Colonic mucosa (tissue), 4 donors: ENCODE measurements at regions not wholly inside any gene's neighbourhood (a gene's known extent, or its start where the extent isn't known, plus 50 kb on each side); places are given as distances from the start of the nearest gene placed in this dataset.
A peak's percentile ranks its signal among the peaks of the same experiment; 100 is the strongest.
"Not testable (repeated sequence)": the region's sequence is repeated elsewhere in the genome, so short reads cannot be mapped to it uniquely, and the experiment has no call there.

Experiments used
- DNase-seq: peaks from one replicate; pipeline ENCODE4 v3.0.0-alpha.2; 2020
- H3K27ac ChIP-seq: fragments of 200-600 bp; one replicate; pipeline ENCODE4 v1.8.0; 2021
- H3K27me3 ChIP-seq: fragments of 200-600 bp; one replicate; pipeline ENCODE4 v1.8.0; 2021
- H3K36me3 ChIP-seq: fragments of 200-600 bp; one replicate; pipeline ENCODE4 v1.8.0; 2021
- H3K4me1 ChIP-seq: fragments of 200-600 bp; one replicate; pipeline ENCODE4 v1.8.0; 2021; ENCODE audit warnings: mild to moderate bottlenecking
- H3K4me3 ChIP-seq: fragments of 200-600 bp; one replicate; pipeline ENCODE4 v1.8.0; 2021
- H3K9ac ChIP-seq, 2 donors: one replicate each; pipeline ENCODE4 v1.7.0; 2013; ENCODE audit warnings: control low read depth in 2 of 2, low read depth in 2 of 2, low read length in 2 of 2
- H3K9me3 ChIP-seq: fragments of 200-600 bp; one replicate; pipeline ENCODE4 v1.8.0; 2021
- CTCF ChIP-seq: fragments of 200-600 bp; IDR thresholded peaks from one replicate; pipeline ENCODE4 v1.8.0; 2022; ENCODE audit warnings: antibody characterized with exemption, mild to moderate bottlenecking
- intact Hi-C: fragments of 100-400 bp; cut with DNase I; formaldehyde crosslinking; loops from one replicate; pipeline ENCODE4 v1.14.1; 2022
- donor health status: healthy.
- donor health status: DM: no; HTN: no; CAD: no.
- donor health status: DM: no; HTN: no; CAD: no.

GRCh38 chr13:24563087-24563486, 50.5 kb upstream of the PARP4 start:
- Histone ChIP-seq H3K4me3 (no peak overlapping the region), H3K4me1 (no peaks in the 10 kb centered on the region), H3K36me3 (no peaks in the 10 kb centered on the region), H3K9ac (no peak overlapping the region), H3K27me3 (no peaks in the 10 kb centered on the region), H3K9me3 (no peaks in the 10 kb centered on the region), H3K27ac (no peak overlapping the region)
- intact Hi-C loops: no loop called here
- no peak for TF ChIP-seq CTCF
- DNase-seq: no peak

DNA sequence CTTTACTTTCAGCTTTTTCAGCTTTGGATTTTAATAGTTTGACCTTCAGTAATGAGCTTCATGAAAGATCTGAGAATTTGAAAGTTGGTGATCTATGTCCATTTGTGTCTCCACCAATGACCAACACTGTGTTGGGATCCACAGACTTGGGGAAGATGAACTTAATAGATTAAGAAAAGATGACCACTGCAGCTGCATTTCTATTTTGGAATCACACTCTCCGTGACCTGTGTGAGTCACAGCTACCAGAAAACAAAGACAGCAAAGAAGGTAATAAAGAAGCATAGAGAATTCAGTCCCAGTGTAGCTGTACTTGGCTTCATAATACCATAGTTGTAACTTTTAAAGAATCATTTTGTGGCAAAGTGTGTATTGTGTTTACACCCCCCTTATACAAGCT, 51.4 kb upstream of the PARP4 start:
- H3K36me3 ChIP-seq, H3K9me3 ChIP-seq, H3K9ac ChIP-seq, intact Hi-C loops, DNase-seq, H3K4me1 ChIP-seq, H3K4me3 ChIP-seq, H3K27ac ChIP-seq, H3K27me3 ChIP-seq: not testable (repeated sequence)

DNA sequence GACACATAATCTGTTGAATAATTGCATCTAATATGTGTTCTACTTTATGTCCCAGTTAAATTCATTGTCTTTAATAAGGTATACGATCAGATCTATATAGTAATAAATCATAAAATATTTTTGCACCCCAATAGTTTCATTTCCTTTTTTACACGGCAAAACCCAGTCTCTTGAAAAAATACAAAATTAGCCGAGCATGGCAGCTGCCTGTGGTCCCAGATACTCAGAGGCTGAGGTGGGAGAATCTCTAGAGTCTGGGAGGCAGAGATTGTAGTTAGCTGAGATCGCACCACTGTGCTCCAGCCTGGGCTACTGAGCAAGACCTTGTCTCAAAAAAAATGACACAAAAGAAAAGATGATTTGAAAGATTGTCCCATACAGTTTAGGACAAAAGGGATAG, 52.3 kb upstream of the PARP4 start:
- H3K36me3 ChIP-seq: no peaks in the 10 kb centered on the region
- no peak overlapping the region for H3K27ac ChIP-seq
- H3K9me3 ChIP-seq: no peaks in the 10 kb centered on the region
- H3K9ac ChIP-seq: no peak overlapping the region
- H3K4me3 ChIP-seq: no peak overlapping the region
- H3K4me1 ChIP-seq: no peaks in the 10 kb centered on the region
- DNase-seq: no peak
- no peaks in the 10 kb centered on the region for H3K27me3 ChIP-seq
- no peak for TF ChIP-seq CTCF
- intact Hi-C loops: no loop called here

DNA sequence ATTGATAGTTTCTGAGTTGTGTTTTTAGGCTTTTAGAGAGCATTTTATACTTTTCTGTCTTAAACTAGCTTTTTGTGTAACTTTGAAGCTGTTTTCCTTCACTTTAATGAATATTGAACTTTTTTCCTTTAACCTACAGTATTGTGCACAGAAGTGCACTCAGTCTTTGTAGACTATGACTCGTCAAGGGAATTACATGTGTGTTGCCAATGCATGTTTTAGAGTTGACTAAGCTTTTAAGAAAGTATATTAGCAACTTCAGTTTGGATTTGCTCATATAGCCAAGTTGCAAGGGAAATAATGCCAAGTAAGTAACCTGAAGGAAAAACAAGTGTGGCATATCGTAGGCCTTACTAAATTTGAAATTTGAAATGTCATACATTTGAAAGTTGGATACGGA, 55.0 kb upstream of the PARP4 start:
- H3K9me3 ChIP-seq, H3K4me1 ChIP-seq, intact Hi-C loops, H3K36me3 ChIP-seq, DNase-seq, H3K27ac ChIP-seq, H3K9ac ChIP-seq, H3K4me3 ChIP-seq, H3K27me3 ChIP-seq: not testable (repeated sequence)

DNA sequence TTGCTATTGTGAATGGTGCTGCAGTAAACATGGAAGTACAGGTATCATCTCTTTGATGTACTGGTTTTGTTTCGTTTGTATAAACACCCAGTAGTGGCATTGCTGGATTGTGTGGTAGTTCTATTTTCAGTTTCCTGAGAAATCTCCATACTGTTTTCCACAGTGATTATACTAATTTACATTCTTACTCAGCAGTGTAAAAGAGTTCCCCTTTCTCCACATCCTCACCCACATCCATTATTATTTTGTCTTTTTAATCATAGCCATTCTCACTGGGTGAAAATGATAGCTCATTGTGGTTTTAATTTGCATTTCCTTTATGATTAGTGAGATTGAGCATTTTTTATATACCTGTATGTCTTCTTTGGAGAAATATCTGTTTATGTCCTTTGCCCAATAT, 62.3 kb upstream of the PARP4 start:
- intact Hi-C loops: loop anchor here (10.0 kb wide), 1 partner anchor 100 kb away; no protein-coding TSS in a partner anchor
- H3K27me3 ChIP-seq: no peaks in the 10 kb centered on the region
- no peak for TF ChIP-seq CTCF

GRCh38 chr13:24580315-24580714, 67.7 kb upstream of the PARP4 start:
- H3K4me3 ChIP-seq, H3K36me3 ChIP-seq, H3K4me1 ChIP-seq, DNase-seq, H3K9ac ChIP-seq, H3K27ac ChIP-seq, intact Hi-C loops, H3K27me3 ChIP-seq, H3K9me3 ChIP-seq: not testable (repeated sequence)
- peak; percentile 54 for TF ChIP-seq CTCF

More for the DNA sequence above, 62.3 kb upstream of the PARP4 start:
- no peak overlapping the region for H3K4me3 ChIP-seq
- H3K4me1 ChIP-seq: no peaks in the 10 kb centered on the region
- no peaks in the 10 kb centered on the region for H3K9me3 ChIP-seq
- DNase-seq: no peak
- no peaks in the 10 kb centered on the region for H3K36me3 ChIP-seq
- no peak overlapping the region for H3K27ac ChIP-seq
- H3K9ac ChIP-seq: no peak overlapping the region

- intact Hi-C loops, DNase-seq: not testable (repeated sequence)
Observed at GRCh38 chr13:24581578-24581977, 69.0 kb upstream of the PARP4 start.

DNA sequence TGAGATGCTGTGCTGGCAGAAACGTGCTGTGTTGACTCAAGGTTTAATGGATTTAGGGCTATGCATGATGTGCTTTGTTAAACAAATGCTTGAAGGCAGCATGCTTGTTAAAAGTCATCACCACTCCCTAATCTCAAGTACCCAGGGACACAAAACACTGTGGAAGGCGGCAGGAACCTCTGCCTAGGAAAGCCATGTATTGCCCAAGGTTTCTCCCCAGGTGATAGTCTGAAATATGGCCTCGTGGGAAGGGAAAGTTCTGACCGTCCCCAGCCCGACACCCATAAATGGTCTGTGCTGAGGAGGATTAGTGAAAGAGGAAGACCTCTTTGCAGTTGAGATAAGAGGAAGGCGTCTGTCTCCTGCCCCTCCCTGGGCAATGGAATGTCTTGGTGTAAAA, 79.1 kb upstream of the PARP4 start:
- H3K9me3 ChIP-seq, intact Hi-C loops, H3K36me3 ChIP-seq, H3K9ac ChIP-seq, H3K27ac ChIP-seq, H3K4me1 ChIP-seq, H3K4me3 ChIP-seq, H3K27me3 ChIP-seq, DNase-seq: not testable (repeated sequence)

More at GRCh38 chr13:24581578-24581977, 69.0 kb upstream of the PARP4 start:
- not testable (repeated sequence) for H3K9ac ChIP-seq, H3K4me3 ChIP-seq, H3K9me3 ChIP-seq, H3K4me1 ChIP-seq, H3K36me3 ChIP-seq, H3K27ac ChIP-seq, H3K27me3 ChIP-seq

DNA sequence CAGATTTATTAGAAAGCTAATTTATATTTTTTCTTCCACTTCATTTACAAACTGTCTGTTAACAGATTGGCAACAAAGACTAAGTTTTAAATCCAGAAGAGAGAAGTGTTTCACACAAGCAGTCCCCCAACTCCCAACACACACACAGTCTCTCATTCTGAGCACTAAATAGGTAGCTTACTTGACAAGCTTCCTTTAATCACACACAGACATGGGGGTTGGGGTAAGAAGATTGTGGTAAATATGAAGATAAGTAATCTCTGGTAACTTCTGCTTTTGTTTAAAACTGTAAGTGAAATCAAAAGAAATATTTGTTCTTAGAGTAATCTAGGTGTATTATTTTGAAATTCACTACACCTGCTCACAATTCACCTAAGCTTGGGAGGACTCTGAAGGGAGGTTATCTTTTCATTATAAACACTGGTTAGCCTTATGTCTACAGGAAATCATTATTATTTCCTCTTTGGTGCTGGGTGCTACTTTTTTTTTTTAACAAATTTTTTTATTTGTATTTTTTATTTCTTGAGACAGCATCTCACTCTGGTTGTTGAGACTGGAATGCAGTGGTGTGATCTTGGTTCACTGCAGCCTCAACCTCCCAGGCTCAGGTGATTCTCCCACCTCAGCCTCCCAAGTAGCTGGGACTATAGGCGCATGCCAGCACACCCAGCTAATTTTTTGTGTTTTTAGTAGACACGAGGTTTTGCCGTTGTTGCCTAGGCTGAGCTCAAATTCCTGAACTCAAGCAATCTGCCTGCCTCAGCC, 82.1 kb upstream of the ATP12A start:
- H3K36me3 ChIP-seq, intact Hi-C loops, H3K9ac ChIP-seq, H3K4me3 ChIP-seq, H3K27me3 ChIP-seq, H3K4me1 ChIP-seq, H3K27ac ChIP-seq, H3K9me3 ChIP-seq, DNase-seq: not testable (repeated sequence)
